Muscle layer of colon (tissue), 2 donors: ENCODE measurements at regions not wholly inside any gene's neighbourhood (a gene's known extent, or its start where the extent isn't known, plus 50 kb on each side); places are given as distances from the start of the nearest gene placed in this dataset.

Experiments used
- H3K27ac ChIP-seq: one replicate; pipeline ENCODE4 v1.7.0; 2013; ENCODE audit warnings: low read depth, mild to moderate bottlenecking, low read length, moderate library complexity
- H3K27me3 ChIP-seq, 2 donors: one replicate each; pipeline ENCODE4 v1.7.0; 2013; ENCODE audit warnings: low read length in 2 of 2, mild to moderate bottlenecking in 2 of 2; ENCODE audit not compliant: insufficient read depth in 2 of 2, control insufficient read depth in 1 of 2
- H3K36me3 ChIP-seq: one replicate; pipeline ENCODE4 v1.7.0; 2013; ENCODE audit warnings: mild to moderate bottlenecking, low read length; ENCODE audit not compliant: insufficient read depth
- H3K4me1 ChIP-seq: one replicate; pipeline ENCODE4 v1.7.0; 2013; ENCODE audit warnings: mild to moderate bottlenecking, low read length; ENCODE audit not compliant: insufficient read depth
- H3K4me3 ChIP-seq, 2 donors: one replicate each; pipeline ENCODE4 v1.7.0; 2013; ENCODE audit warnings: low read length in 2 of 2, low read depth in 1 of 2, mild to moderate bottlenecking in 1 of 2, moderate library complexity in 1 of 2
- H3K9ac ChIP-seq: one replicate; pipeline ENCODE4 v1.7.0; 2013; ENCODE audit warnings: low read length
- H3K9me3 ChIP-seq: one replicate; pipeline ENCODE4 v1.7.0; 2013; ENCODE audit warnings: mild to moderate bottlenecking, low read length
- donor health status: abdominal sarcoma.
- donor health status: Adenocarcinoma of cecum.

GRCh38 chr10:36390221-36390620 is 735.2 kb upstream of the ANKRD30A start:
- Histone ChIP-seq H3K9me3 (no peaks in the 10 kb centered on the region), H3K9ac (no peak overlapping the region), H3K36me3 (no peaks in the 10 kb centered on the region), H3K27ac (no peak overlapping the region), H3K27me3 (no peaks in the 10 kb centered on the region), H3K4me3 (no peak overlapping the region), H3K4me1 (peaks cover 4% of the 10 kb centered on the region)

- H3K27ac ChIP-seq: no peak overlapping the region
- no peaks in the 10 kb centered on the region for H3K36me3 ChIP-seq
- no peak overlapping the region for H3K4me3 ChIP-seq
- no peak overlapping the region for H3K9ac ChIP-seq
- H3K4me1 ChIP-seq: peaks cover 4% of the 10 kb centered on the region
- H3K9me3 ChIP-seq: no peaks in the 10 kb centered on the region
- H3K27me3 ChIP-seq: no peaks in the 10 kb centered on the region
Observed at GRCh38 chr10:36388166-36388565, 737.2 kb upstream of the ANKRD30A start.

- Histone ChIP-seq H3K27ac (no peak overlapping the region), H3K9me3 (no peaks in the 10 kb centered on the region), H3K9ac (no peak overlapping the region), H3K4me3 (no peak overlapping the region), H3K36me3 (no peaks in the 10 kb centered on the region), H3K4me1 (peaks cover 4% of the 10 kb centered on the region), H3K27me3 (no peaks in the 10 kb centered on the region)
Observed at GRCh38 chr10:36385693-36386092, 739.7 kb upstream of the ANKRD30A start.

GRCh38 chr10:36383349-36383748 is 741.3 kb upstream of the FZD8 start:
- no peaks in the 10 kb centered on the region for H3K27me3 ChIP-seq
- no peak overlapping the region for H3K27ac ChIP-seq
- H3K4me3 ChIP-seq: no peak overlapping the region
- peaks cover 4% of the 10 kb centered on the region for H3K4me1 ChIP-seq
- H3K36me3 ChIP-seq: no peaks in the 10 kb centered on the region
- no peak overlapping the region for H3K9ac ChIP-seq
- H3K9me3 ChIP-seq: no peaks in the 10 kb centered on the region

GRCh38 chr10:36381748-36382147 is 739.7 kb upstream of the FZD8 start:
- no peak overlapping the region for H3K4me3 ChIP-seq
- H3K9ac ChIP-seq: no peak overlapping the region
- H3K4me1 ChIP-seq: peaks cover 4% of the 10 kb centered on the region
- H3K36me3 ChIP-seq: no peaks in the 10 kb centered on the region
- H3K27ac ChIP-seq: no peak overlapping the region
- no peaks in the 10 kb centered on the region for H3K9me3 ChIP-seq
- H3K27me3 ChIP-seq: no peaks in the 10 kb centered on the region

- Histone ChIP-seq H3K36me3 (no peaks in the 10 kb centered on the region), H3K27me3 (no peaks in the 10 kb centered on the region), H3K4me3 (no peak overlapping the region), H3K9ac (no peak overlapping the region), H3K9me3 (no peaks in the 10 kb centered on the region), H3K4me1 (peaks cover 1% of the 10 kb centered on the region), H3K27ac (no peak overlapping the region)
Observed at GRCh38 chr10:36380538-36380937, 738.4 kb upstream of the FZD8 start.

- no peaks in the 10 kb centered on the region for H3K36me3 ChIP-seq
- H3K4me3 ChIP-seq: no peak overlapping the region
- no peaks in the 10 kb centered on the region for H3K4me1 ChIP-seq
- no peak overlapping the region for H3K27ac ChIP-seq
- H3K27me3 ChIP-seq: no peaks in the 10 kb centered on the region
- H3K9ac ChIP-seq: no peak overlapping the region
- H3K9me3 ChIP-seq: no peaks in the 10 kb centered on the region
Observed at GRCh38 chr10:36375107-36375506, 733.0 kb upstream of the FZD8 start.

- Histone ChIP-seq H3K27me3 (no peaks in the 10 kb centered on the region), H3K36me3 (no peaks in the 10 kb centered on the region), H3K27ac (no peak overlapping the region), H3K9ac (no peak overlapping the region), H3K4me1 (no peaks in the 10 kb centered on the region), H3K4me3 (no peak overlapping the region), H3K9me3 (no peaks in the 10 kb centered on the region)
Observed at GRCh38 chr10:36373424-36374096, 731.5 kb upstream of the FZD8 start.

GRCh38 chr10:36367362-36367761 is 725.3 kb upstream of the FZD8 start:
- Histone ChIP-seq H3K9me3 (no peaks in the 10 kb centered on the region), H3K36me3 (no peaks in the 10 kb centered on the region), H3K4me1 (no peaks in the 10 kb centered on the region), H3K27ac (no peak overlapping the region), H3K9ac (no peak overlapping the region), H3K4me3 (no peak overlapping the region), H3K27me3 (no peaks in the 10 kb centered on the region)

GRCh38 chr10:36366843-36367242 is 724.7 kb upstream of the FZD8 start:
- Histone ChIP-seq H3K4me3 (no peak overlapping the region), H3K4me1 (no peaks in the 10 kb centered on the region), H3K9me3 (no peaks in the 10 kb centered on the region), H3K9ac (no peak overlapping the region), H3K36me3 (no peaks in the 10 kb centered on the region), H3K27me3 (no peaks in the 10 kb centered on the region), H3K27ac (no peak overlapping the region)

- no peak overlapping the region for H3K4me3 ChIP-seq
- H3K9ac ChIP-seq: no peak overlapping the region
- no peaks in the 10 kb centered on the region for H3K27me3 ChIP-seq
- H3K27ac ChIP-seq: no peak overlapping the region
- H3K9me3 ChIP-seq: no peaks in the 10 kb centered on the region
- no peaks in the 10 kb centered on the region for H3K36me3 ChIP-seq
- no peaks in the 10 kb centered on the region for H3K4me1 ChIP-seq
Observed at GRCh38 chr10:36366065-36366464, 724.0 kb upstream of the FZD8 start.

GRCh38 chr10:36362257-36362656 is 720.2 kb upstream of the FZD8 start:
- no peak overlapping the region for H3K27ac ChIP-seq
- no peaks in the 10 kb centered on the region for H3K36me3 ChIP-seq
- no peak overlapping the region for H3K4me3 ChIP-seq
- no peaks in the 10 kb centered on the region for H3K27me3 ChIP-seq
- H3K4me1 ChIP-seq: no peaks in the 10 kb centered on the region
- H3K9ac ChIP-seq: no peak overlapping the region
- H3K9me3 ChIP-seq: no peaks in the 10 kb centered on the region
